IMR-90 (cell line): ENCODE measurements at regions not wholly inside any gene's neighbourhood (a gene's known extent, or its start where the extent isn't known, plus 50 kb on each side); places are given as distances from the start of the nearest gene placed in this dataset.
"Not testable (repeated sequence)": the region's sequence is repeated elsewhere in the genome, so short reads cannot be mapped to it uniquely, and the experiment has no call there.

Experiments
- ATAC-seq: fragments of 200-7000 bp; cut with Tn5 transposase; 2 replicates; pipeline ENCODE4 v1.9.1; 2020; ENCODE audit warnings: low read depth, mild to moderate bottlenecking, moderate library complexity
- BruUV-seq: library from RNA; stranded (reverse); fragments of 400-500 nt; replicated peaks from 2 replicates; lab custom pipeline; 2021; lab: Mats Ljungman, UMichigan
- CTCF ChIA-PET: fragments of 300-600 bp; formaldehyde crosslinking; extraction: SDS; loops from one replicate; lab custom pipeline; 2021; ENCODE audit warnings: antibody characterized with exemption; lab: Yijun Ruan, JAX
- POLR2A ChIA-PET: fragments of 300-600 bp; sonication (Branson Sonifier 250); formaldehyde crosslinking; loops from one replicate; lab custom pipeline; 2022; ENCODE audit warnings: antibody characterized with exemption; ENCODE audit not compliant: unreplicated experiment; lab: Charles Lee
- DNase-seq: peaks from one replicate; pipeline ENCODE4 v3.0.0; 2013
- H2AFZ ChIP-seq: replicated peaks from 2 replicates; pipeline ENCODE3; 2013; ENCODE audit warnings: low read length, mild to moderate bottlenecking; ENCODE audit not compliant: poor library complexity
- H2AK5ac ChIP-seq: 2 replicates; pipeline ENCODE4 v1.6.1; 2013; ENCODE audit warnings: low read depth, low read length, inconsistent platforms
- H2AK9ac ChIP-seq: replicated peaks from 2 replicates; pipeline ENCODE3; 2013; ENCODE audit warnings: mild to moderate bottlenecking, low read depth, low read length, moderate library complexity; ENCODE audit not compliant: poor library complexity
- H2BK120ac ChIP-seq: 2 replicates; pipeline ENCODE4 v1.6.1; 2013; ENCODE audit warnings: low read depth, low read length, inconsistent platforms
- H2BK15ac ChIP-seq: 3 replicates; pipeline ENCODE4 v1.6.1; 2013; ENCODE audit warnings: low read depth, low read length, inconsistent platforms
- H2BK20ac ChIP-seq: 2 replicates; pipeline ENCODE4 v1.6.1; 2013; ENCODE audit warnings: low read depth, mild to moderate bottlenecking, inconsistent platforms, low read length, moderate library complexity
- H2BK5ac ChIP-seq: 2 replicates; pipeline ENCODE4 v1.6.1; 2013; ENCODE audit warnings: mild to moderate bottlenecking, low read depth, low read length, inconsistent platforms; ENCODE audit not compliant: poor library complexity, severe bottlenecking
- H3K14ac ChIP-seq: replicated peaks from 2 replicates; pipeline ENCODE4 v1.6.1; 2013; ENCODE audit warnings: low read depth, low read length, inconsistent platforms
- H3K18ac ChIP-seq: 2 replicates; pipeline ENCODE4 v1.6.1; 2013; ENCODE audit warnings: low read depth, low read length, control low read depth
- H3K23ac ChIP-seq: 2 replicates; pipeline ENCODE4 v1.6.1; 2013; ENCODE audit warnings: low read depth, low read length, inconsistent platforms
- H3K27ac ChIP-seq: 2 replicates; pipeline ENCODE4 v1.5.1; 2013; ENCODE audit warnings: mild to moderate bottlenecking, control low read depth, low read length; ENCODE audit not compliant: insufficient read depth
- H3K27me3 ChIP-seq: 2 replicates; pipeline ENCODE4 v1.6.1; 2013; ENCODE audit warnings: low read length; ENCODE audit not compliant: control insufficient read depth, insufficient read depth
- H3K36me3 ChIP-seq: 2 replicates; pipeline ENCODE4 v1.6.1; 2013; ENCODE audit warnings: low read length, mixed read lengths; ENCODE audit not compliant: control insufficient read depth, insufficient read depth
- H3K4ac ChIP-seq: 2 replicates; pipeline ENCODE4 v1.6.1; 2013; ENCODE audit warnings: low read depth, low read length, inconsistent platforms
- H3K4me1 ChIP-seq: 2 replicates; pipeline ENCODE4 v1.6.1; 2013; ENCODE audit warnings: low read length, mixed read lengths; ENCODE audit not compliant: control insufficient read depth, insufficient read depth
- H3K4me2 ChIP-seq: 2 replicates; pipeline ENCODE4 v1.6.1; 2013; ENCODE audit warnings: low read depth, mild to moderate bottlenecking, control low read depth, low read length, moderate library complexity
- H3K4me3 ChIP-seq: 2 replicates; pipeline ENCODE4 v1.5.1; 2013; ENCODE audit warnings: low read depth, mild to moderate bottlenecking, control low read depth, low read length, moderate library complexity; ENCODE audit not compliant: insufficient read depth
- H3K56ac ChIP-seq: 2 replicates; pipeline ENCODE4 v1.6.1; 2013; ENCODE audit warnings: low read length, inconsistent platforms; ENCODE audit not compliant: insufficient read depth; ENCODE audit errors: extremely low read depth
- H3K79me1 ChIP-seq, 2 experiments: 2 replicates each; pipeline ENCODE4 v1.6.1; 2013; ENCODE audit warnings: low read length in 2 of 2, inconsistent platforms in 1 of 2, low read depth in 1 of 2
- H3K9ac ChIP-seq: 2 replicates; pipeline ENCODE4 v1.6.1; 2013; ENCODE audit warnings: low read depth, low read length, control low read depth
- H3K9me1 ChIP-seq: 2 replicates; pipeline ENCODE4 v1.6.1; 2013; ENCODE audit warnings: low read length, inconsistent platforms; ENCODE audit not compliant: insufficient read depth
- H3K9me3 ChIP-seq: 2 replicates; pipeline ENCODE4 v1.6.1; 2013; ENCODE audit warnings: low read length; ENCODE audit not compliant: control insufficient read depth, insufficient read depth
- H4K20me1 ChIP-seq: 2 replicates; pipeline ENCODE4 v1.6.1; 2013; ENCODE audit warnings: low read length, inconsistent platforms; ENCODE audit not compliant: insufficient read depth
- H4K5ac ChIP-seq: 2 replicates; pipeline ENCODE4 v1.6.1; 2013; ENCODE audit warnings: mild to moderate bottlenecking, low read depth, low read length, control low read depth
- H4K8ac ChIP-seq, 2 experiments: 2 replicates each; pipeline ENCODE4 v1.6.1; 2013; ENCODE audit warnings: low read depth in 2 of 2, low read length in 2 of 2, control low read depth in 1 of 2, inconsistent platforms in 1 of 2
- H4K91ac ChIP-seq: 2 replicates; pipeline ENCODE4 v1.6.1; 2013; ENCODE audit warnings: low read depth, low read length, inconsistent platforms; ENCODE audit not compliant: insufficient read depth
- WGBS, 2 experiments: methylation state at CpG; one replicate each; pipeline versions ENCODE4 v1.1.5 to v1.1.7; 2013; ENCODE audit warnings: missing lambda C conversion rate in 2 of 2; ENCODE audit not compliant: insufficient read length in 1 of 2; ENCODE audit errors: extremely low coverage in 2 of 2; 5-methylcytosine and 5-hydroxymethylcytosine counted together
- dilution Hi-C: fragments of 300-500 bp; cut with HindIII; formaldehyde crosslinking; loops from one replicate; pipeline ENCODE4 v1.14.3; 2018; ENCODE audit warnings: low sequenced_read_pairs; ENCODE audit not compliant: unreplicated experiment
- in situ Hi-C: fragments of 300-500 bp; cut with MboI; formaldehyde crosslinking; loops from 3 replicates; pipeline ENCODE4 v1.14.3; 2019; ENCODE audit warnings: low sequenced_read_pairs, inconsistent platforms, mixed read lengths
- intact Hi-C: fragments of 100-400 bp; cut with micrococcal nuclease; formaldehyde crosslinking; loops from 2 replicates; pipeline ENCODE4 v1.10.0; 2022

GRCh38 chr19:56926094-56926493 is 85.6 kb upstream of the PEG3 start:
- intact Hi-C loops, H3K56ac ChIP-seq, H3K36me3 ChIP-seq, H3K27me3 ChIP-seq, H3K9me1 ChIP-seq, H4K8ac ChIP-seq, H4K5ac ChIP-seq, H4K20me1 ChIP-seq, in situ Hi-C loops, H2BK5ac ChIP-seq, H3K4me3 ChIP-seq, H3K14ac ChIP-seq, H3K27ac ChIP-seq, H2BK120ac ChIP-seq, DNase-seq, H2AFZ ChIP-seq, dilution Hi-C loops, ATAC-seq, H4K91ac ChIP-seq, H3K23ac ChIP-seq, H2AK9ac ChIP-seq, H2AK5ac ChIP-seq, H3K18ac ChIP-seq, H3K4ac ChIP-seq, H3K4me2 ChIP-seq, H2BK20ac ChIP-seq, POLR2A ChIA-PET, BruUV-seq, H2BK15ac ChIP-seq, H3K9ac ChIP-seq, H3K4me1 ChIP-seq, H3K79me1 ChIP-seq, CTCF ChIA-PET: not testable (repeated sequence)
- peaks cover 25% of the 10 kb centered on the region for H3K9me3 ChIP-seq
- no CpG with 5 or more reads among the region's 5 CpGs for WGBS, 2 experiments
